B cell (primary cell): ENCODE measurements at regions not wholly inside any gene's neighbourhood (a gene's known extent, or its start where the extent isn't known, plus 50 kb on each side); places are given as distances from the start of the nearest gene placed in this dataset.

ENCODE experiments used
- ATAC-seq: fragments of 200-7000 bp; cut with Tn5 transposase; one replicate; pipeline ENCODE4 v1.10.0; 2021; ENCODE audit warnings: low read depth, mild to moderate bottlenecking, moderate number of reproducible peaks, moderate library complexity
- CTCF ChIA-PET: fragments of 350-600 bp; sonication (Branson Sonifier 250); formaldehyde crosslinking; loops from one replicate; lab custom pipeline; 2021; ENCODE audit warnings: antibody characterized with exemption, inconsistent platforms; lab: Charles Lee
- POLR2A ChIA-PET: fragments of 350-600 bp; sonication (Branson Sonifier 250); formaldehyde crosslinking; loops from one replicate; lab custom pipeline; 2021; ENCODE audit warnings: antibody characterized with exemption; lab: Charles Lee
- DNase-seq: peaks from one replicate; pipeline ENCODE4 v3.0.0; 2013
- H2AFZ ChIP-seq: 2 replicates; pipeline ENCODE4 v1.6.1; 2012; ENCODE audit warnings: mild to moderate bottlenecking, low read depth, low read length; ENCODE audit not compliant: insufficient read depth, poor library complexity, severe bottlenecking
- H3K27ac ChIP-seq, 2 donors: 1 replicate in 1 of 2; 2 replicates in 1 of 2; pipeline ENCODE4 v1.5.1; 2012 to 2013; ENCODE audit warnings: low read length in 2 of 2, mild to moderate bottlenecking in 2 of 2, moderate library complexity in 1 of 2
- H3K27me3 ChIP-seq, 4 experiments: fragments of 200-600 bp in 1 of 4; sonication (generic) in 1 of 4; replicated peaks in 1 of 4; 1 replicate in 2 of 4; 2 replicates in 2 of 4; pipeline versions ENCODE4 v1.6.1 to v1.7.0; 2013 to 2016; ENCODE audit warnings: low read length in 3 of 4, mild to moderate bottlenecking in 2 of 4, mixed read lengths in 1 of 4, moderate library complexity in 1 of 4; ENCODE audit not compliant: insufficient read depth in 4 of 4, control insufficient read depth in 3 of 4; ENCODE audit errors: control extremely low read depth in 1 of 4
- H3K36me3 ChIP-seq, 2 experiments: replicated peaks in 1 of 2; 1 replicate in 1 of 2; 2 replicates in 1 of 2; pipeline versions ENCODE4 v1.6.1 to v1.7.1; 2013; ENCODE audit warnings: low read length in 1 of 2; ENCODE audit not compliant: insufficient read depth in 2 of 2, control insufficient read depth in 1 of 2; ENCODE audit errors: control extremely low read depth in 1 of 2, extremely low read depth in 1 of 2
- H3K4me1 ChIP-seq, 2 donors: fragments of 200-600 bp in 1 of 2; sonication (generic) in 1 of 2; 1 replicate in 1 of 2; 2 replicates in 1 of 2; pipeline versions ENCODE4 v1.5.1 to v1.6.1; 2013 to 2017; ENCODE audit warnings: low read length in 2 of 2; ENCODE audit not compliant: control insufficient read depth in 2 of 2, insufficient read depth in 2 of 2
- H3K4me2 ChIP-seq: replicated peaks from 2 replicates; pipeline ENCODE3; 2012; ENCODE audit warnings: mild to moderate bottlenecking, low read depth, low read length; ENCODE audit not compliant: poor library complexity, severe bottlenecking
- H3K4me3 ChIP-seq, 5 experiments: fragments of 200-600 bp in 1 of 5; sonication (generic) in 1 of 5; 1 replicate in 3 of 5; 2 replicates in 2 of 5; pipeline versions ENCODE4 v1.5.1 to v1.7.0; 2011 to 2016; ENCODE audit warnings: low read length in 4 of 5, mild to moderate bottlenecking in 4 of 5, low read depth in 2 of 5, control low read depth in 1 of 5, moderate library complexity in 1 of 5; ENCODE audit not compliant: insufficient read depth in 1 of 5; ENCODE audit errors: control extremely low read depth in 1 of 5, extremely low read depth in 1 of 5
- H3K79me2 ChIP-seq: fragments of 200-600 bp; sonication (generic); one replicate; pipeline ENCODE4 v1.6.0; 2016; ENCODE audit warnings: low read length; ENCODE audit not compliant: control insufficient read depth, insufficient read depth
- H3K9ac ChIP-seq: fragments of 200-600 bp; sonication (generic); 2 replicates; pipeline ENCODE4 v1.6.1; 2017; ENCODE audit warnings: mild to moderate bottlenecking, low read length, moderate library complexity
- H3K9me3 ChIP-seq, 3 donors: one replicate each; pipeline versions ENCODE4 v1.6.1 to v1.7.1; 2013; ENCODE audit warnings: low read length in 2 of 3; ENCODE audit not compliant: control insufficient read depth in 2 of 3, insufficient read depth in 1 of 3; ENCODE audit errors: control extremely low read depth in 1 of 3
- H4K20me1 ChIP-seq: 2 replicates; pipeline ENCODE4 v1.6.0; 2012; ENCODE audit warnings: mild to moderate bottlenecking, low read length; ENCODE audit not compliant: insufficient read depth, control insufficient read depth, poor library complexity, severe bottlenecking
- H3K27ac Mint-ChIP-seq: one replicate; pipeline ENCODE4 v1.8.0; 2021; ENCODE audit warnings: mixed read lengths
- H3K27me3 Mint-ChIP-seq: one replicate; pipeline ENCODE4 v1.8.0; 2021; ENCODE audit warnings: mixed read lengths
- H3K4me1 Mint-ChIP-seq: one replicate; pipeline ENCODE4 v1.8.0; 2021; ENCODE audit warnings: mixed read lengths
- H3K4me3 Mint-ChIP-seq: one replicate; pipeline ENCODE4 v1.8.0; 2021; ENCODE audit warnings: mixed read lengths
- H3K9me3 Mint-ChIP-seq: one replicate; pipeline ENCODE4 v1.8.0; 2022; ENCODE audit warnings: mixed read lengths; ENCODE audit not compliant: insufficient read depth
- CTCF ChIP-seq: fragments of 200-600 bp; IDR thresholded peaks from one replicate; pipeline ENCODE4 v1.8.0; 2022; ENCODE audit warnings: antibody characterized with exemption, mild to moderate bottlenecking
- EZH2 ChIP-seq: IDR thresholded peaks from 2 replicates; pipeline ENCODE4 v1.6.1; 2012; ENCODE audit warnings: borderline replicate concordance, low read depth, mild to moderate bottlenecking, moderate library complexity, low read length; ENCODE audit not compliant: insufficient read depth, poor library complexity, severe bottlenecking
- WGBS: methylation state at CpG from one replicate; pipeline ENCODE4 v1.1.5; 2013; ENCODE audit warnings: missing lambda C conversion rate; ENCODE audit not compliant: insufficient coverage; 5-methylcytosine and 5-hydroxymethylcytosine counted together
- intact Hi-C: fragments of 100-400 bp; cut with micrococcal nuclease; formaldehyde crosslinking; loops from one replicate; pipeline ENCODE4 v1.10.0; 2022

GRCh38 chr1:88014131-88014530 is 669.9 kb upstream of the PKN2 start:
- Mint-ChIP-seq H3K4me3 (no peak overlapping the region), H3K4me1 (no peaks in the 10 kb centered on the region), H3K27me3 (peaks cover 13% of the 10 kb centered on the region), H3K9me3 (no peaks in the 10 kb centered on the region), H3K27ac (no peak overlapping the region)
- Histone ChIP-seq H2AFZ (no peak overlapping the region), H3K9ac (no peak overlapping the region), H4K20me1 (no peaks in the 10 kb centered on the region), H3K27ac (no peak overlapping the region), H3K27me3 (peaks cover 0 to 4% (median 0%) of the 10 kb centered on the region in 4 experiments), H3K4me2 (no peak overlapping the region), H3K79me2 (no peaks in the 10 kb centered on the region), H3K36me3 (no peaks in the 10 kb centered on the region), H3K9me3 (no peaks in the 10 kb centered on the region), H3K4me3 (no peak overlapping the region), H3K4me1 (no peaks in the 10 kb centered on the region)
- intact Hi-C loops, result no loop called here
- ATAC-seq, result no peak
- WGBS, result 33% methylated on average over 1 of the region's 3 CpGs
- ChIA-PET CTCF (no interaction called here), POLR2A (no interaction called here)
- TF ChIP-seq EZH2, result no peak
- TF ChIP-seq CTCF, result no peak
- no peak for DNase-seq

DNA sequence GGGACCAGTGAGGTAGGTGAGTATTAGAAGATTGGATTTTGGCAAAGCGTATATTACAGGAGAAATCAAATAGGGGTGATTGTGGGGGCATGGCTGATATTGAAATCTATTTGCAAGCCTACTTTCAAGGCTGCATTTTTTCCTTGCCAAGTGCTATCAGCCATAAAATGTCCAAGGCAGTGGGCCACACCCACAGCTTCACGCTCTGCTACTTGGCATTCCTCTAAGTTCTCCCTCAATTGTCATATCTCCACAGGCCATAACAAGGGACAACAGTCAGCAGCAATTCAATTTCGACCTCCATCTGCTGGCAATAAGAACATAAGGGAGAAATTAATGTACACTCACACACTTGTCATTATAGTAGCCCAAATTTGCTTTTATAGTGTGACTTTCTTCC is 667.1 kb upstream of the PKN2 start:
- Histone ChIP-seq H3K4me1 (no peaks in the 10 kb centered on the region), H3K27ac (no peak overlapping the region), H3K4me3 (no peak overlapping the region), H3K9ac (no peak overlapping the region), H2AFZ (no peak overlapping the region), H3K79me2 (no peaks in the 10 kb centered on the region), H3K36me3 (no peaks in the 10 kb centered on the region), H3K4me2 (no peak overlapping the region), H3K27me3 (no peaks in the 10 kb centered on the region), H4K20me1 (no peaks in the 10 kb centered on the region), H3K9me3 (peaks cover 0 to 3% (median 0%) of the 10 kb centered on the region in 3 donors)
- WGBS, result 100% methylated on average over 2 of the region's 3 CpGs
- ChIA-PET CTCF (no interaction called here), POLR2A (no interaction called here)
- no peak for TF ChIP-seq EZH2
- TF ChIP-seq CTCF, result no peak
- intact Hi-C loops, result no loop called here
- no peak for ATAC-seq
- no peaks in the 10 kb centered on the region for H3K9me3 Mint-ChIP-seq
- H3K4me3 Mint-ChIP-seq, result no peak overlapping the region
- peaks cover 1% of the 10 kb centered on the region for H3K27me3 Mint-ChIP-seq
- no peaks in the 10 kb centered on the region for H3K4me1 Mint-ChIP-seq
- DNase-seq, result no peak
- no peak overlapping the region for H3K27ac Mint-ChIP-seq
